Immature natural killer cell (primary cell): ENCODE measurements at regions not wholly inside any gene's neighbourhood (a gene's known extent, or its start where the extent isn't known, plus 50 kb on each side); places are given as distances from the start of the nearest gene placed in this dataset.

Experiments
- DNase-seq, 3 donors: peaks; one replicate each; pipeline ENCODE4 v3.0.0; 2022; ENCODE audit warnings: mixed read lengths in 1 of 3
- H3K27ac Mint-ChIP-seq, 6 donors: one replicate each; pipeline ENCODE4 v1.8.0; 2020; ENCODE audit warnings: mixed read lengths in 6 of 6, mild to moderate bottlenecking in 5 of 6, inconsistent platforms in 4 of 6, moderate library complexity in 3 of 6
- H3K27me3 Mint-ChIP-seq, 3 donors: one replicate each; pipeline ENCODE4 v1.8.0; 2020 to 2021; ENCODE audit warnings: low read depth in 3 of 3, mild to moderate bottlenecking in 3 of 3, mixed read lengths in 3 of 3, moderate library complexity in 3 of 3, inconsistent platforms in 1 of 3
- H3K36me3 Mint-ChIP-seq, 3 donors: one replicate each; pipeline ENCODE4 v1.8.0; 2020; ENCODE audit warnings: mixed read lengths in 3 of 3, inconsistent platforms in 2 of 3, mild to moderate bottlenecking in 2 of 3
- H3K4me1 Mint-ChIP-seq, 2 donors: one replicate each; pipeline ENCODE4 v1.8.0; 2020; ENCODE audit warnings: inconsistent platforms in 2 of 2, mild to moderate bottlenecking in 2 of 2, mixed read lengths in 2 of 2, moderate library complexity in 1 of 2
- H3K4me3 Mint-ChIP-seq, 5 donors: one replicate each; pipeline ENCODE4 v1.8.0; 2020; ENCODE audit warnings: mild to moderate bottlenecking in 5 of 5, mixed read lengths in 5 of 5, inconsistent platforms in 3 of 5, moderate library complexity in 3 of 5
- H3K9me3 Mint-ChIP-seq, 6 donors: one replicate each; pipeline ENCODE4 v1.8.0; 2020; ENCODE audit warnings: mild to moderate bottlenecking in 6 of 6, mixed read lengths in 6 of 6, inconsistent platforms in 4 of 6, moderate library complexity in 3 of 6

DNA sequence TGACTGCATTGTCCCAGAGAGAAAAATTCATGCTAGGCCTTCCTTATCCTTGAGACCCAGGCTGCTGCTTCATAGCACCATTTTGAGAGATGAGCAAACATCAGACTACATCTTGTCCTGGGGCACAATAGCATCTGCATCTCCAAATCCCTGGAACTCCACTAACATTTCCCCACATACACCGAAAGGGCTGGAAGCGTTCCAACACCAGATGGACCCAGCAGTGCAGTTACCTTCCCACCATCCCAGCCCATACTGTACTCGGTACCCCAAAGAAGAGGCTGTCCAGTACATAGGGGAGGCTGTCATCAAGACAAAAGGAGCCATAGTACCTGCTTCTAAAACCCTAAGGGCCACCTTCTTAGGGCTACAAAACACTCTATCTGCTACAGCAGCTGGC is 547.2 kb upstream of the CHORDC1 start:
- Mint-ChIP-seq H3K4me1 (no peaks in the 10 kb centered on the region), H3K27me3 (no peaks in the 10 kb centered on the region), H3K36me3 (peaks cover 0 to 5% (median 0%) of the 10 kb centered on the region in 3 donors), H3K27ac (no peak overlapping the region), H3K9me3 (peaks cover 7 to 55% (median 37%) of the 10 kb centered on the region in 6 donors), H3K4me3 (no peak overlapping the region)
- DNase-seq = no peak

DNA sequence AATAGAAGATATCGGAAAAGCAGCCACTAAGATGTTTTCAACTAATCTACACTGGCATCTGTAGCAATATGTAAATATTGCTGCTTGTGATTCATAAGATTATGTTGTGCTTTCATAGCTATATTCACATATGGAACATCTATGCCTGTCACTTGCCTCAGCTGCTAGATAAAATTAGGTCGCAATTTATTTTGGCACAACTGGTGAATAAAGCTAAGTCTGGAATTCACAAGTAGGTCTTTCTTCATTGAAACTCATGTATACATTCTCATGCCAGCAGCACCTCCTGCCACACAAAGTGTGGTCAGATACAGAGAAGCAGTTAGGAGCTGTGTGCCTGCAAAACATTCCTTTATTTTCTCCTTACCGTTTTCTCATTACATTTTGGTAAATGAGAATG is 543.3 kb upstream of the CHORDC1 start:
- Mint-ChIP-seq H3K9me3 (peaks cover 5 to 48% (median 30%) of the 10 kb centered on the region in 6 donors), H3K4me3 (no peak overlapping the region), H3K27ac (no peak overlapping the region), H3K27me3 (no peaks in the 10 kb centered on the region), H3K4me1 (no peaks in the 10 kb centered on the region), H3K36me3 (no peaks in the 10 kb centered on the region)
- DNase-seq = no peak

DNA sequence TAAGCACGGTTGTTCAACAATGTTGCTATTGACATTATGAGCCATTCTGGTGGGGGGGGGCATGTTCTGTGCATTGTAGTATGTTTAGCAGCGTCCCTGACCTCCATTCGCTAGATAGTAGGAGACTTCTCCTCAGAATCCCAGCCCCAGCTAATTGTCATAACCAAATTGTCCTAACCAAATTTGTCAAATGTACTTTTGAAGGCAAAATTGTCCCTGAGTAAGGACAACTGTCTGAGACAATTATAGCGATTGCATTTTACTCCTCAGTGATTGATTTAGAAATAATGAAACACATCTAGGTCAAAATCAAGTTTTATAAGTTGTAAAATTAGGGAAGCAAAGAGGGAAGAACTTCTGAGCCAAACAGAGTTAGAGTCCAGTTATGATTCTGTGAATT is 541.8 kb upstream of the CHORDC1 start:
- Mint-ChIP-seq H3K9me3 (peaks cover 9 to 39% (median 23%) of the 10 kb centered on the region in 6 donors), H3K36me3 (no peaks in the 10 kb centered on the region), H3K4me1 (no peaks in the 10 kb centered on the region), H3K27me3 (no peaks in the 10 kb centered on the region), H3K4me3 (no peak overlapping the region), H3K27ac (no peak overlapping the region)
- DNase-seq = no peak

DNA sequence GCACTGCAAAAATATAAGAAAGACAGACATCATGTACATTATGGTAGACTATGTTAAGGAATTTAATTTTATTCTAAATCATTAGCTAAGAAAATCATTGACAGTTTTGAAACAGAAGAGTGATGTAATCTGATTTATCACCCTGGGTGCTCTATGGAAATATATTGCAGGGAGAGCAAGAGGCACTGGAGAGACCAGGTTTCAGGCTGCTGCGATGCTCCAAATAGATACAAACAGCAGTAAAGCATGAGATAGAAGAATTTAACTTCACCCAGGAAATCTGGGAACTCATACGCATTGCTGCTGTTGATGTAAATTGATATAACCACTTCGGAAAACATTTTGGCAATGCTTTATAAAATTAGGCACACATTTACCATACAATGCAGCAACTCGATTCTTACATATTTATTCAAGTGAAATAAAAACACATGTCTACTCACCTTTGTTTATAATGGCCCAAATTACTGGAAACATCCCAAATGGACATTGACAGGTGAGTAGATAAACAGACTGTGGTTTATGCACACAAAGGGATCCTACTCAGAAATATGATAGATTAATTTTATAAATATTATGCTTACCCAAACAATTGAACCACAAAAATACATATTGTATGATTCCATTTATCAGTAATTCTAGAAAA is 535.1 kb upstream of the CHORDC1 start:
- peaks cover 3 to 34% (median 12%) of the 10 kb centered on the region in 6 donors for H3K9me3 Mint-ChIP-seq
- H3K4me3 Mint-ChIP-seq = no peak overlapping the region
- H3K27me3 Mint-ChIP-seq = peaks cover 0 to 1% (median 0%) of the 10 kb centered on the region in 3 donors
- no peaks in the 10 kb centered on the region for H3K36me3 Mint-ChIP-seq
- H3K4me1 Mint-ChIP-seq = no peaks in the 10 kb centered on the region
- H3K27ac Mint-ChIP-seq = no peak overlapping the region
- no peak for DNase-seq

GRCh38 chr11:90756617-90757016 is 533.8 kb upstream of the CHORDC1 start:
- DNase-seq = no peak
- peaks cover 0 to 5% (median 0%) of the 10 kb centered on the region in 3 donors for H3K36me3 Mint-ChIP-seq
- H3K27ac Mint-ChIP-seq = no peak overlapping the region
- peaks cover 0 to 4% (median 0%) of the 10 kb centered on the region in 3 donors for H3K27me3 Mint-ChIP-seq
- no peaks in the 10 kb centered on the region for H3K4me1 Mint-ChIP-seq
- H3K4me3 Mint-ChIP-seq = no peak overlapping the region
- H3K9me3 Mint-ChIP-seq = peaks cover 10 to 44% (median 19%) of the 10 kb centered on the region in 6 donors

- H3K4me3 Mint-ChIP-seq = no peak overlapping the region
- DNase-seq = no peak
- no peak overlapping the region for H3K27ac Mint-ChIP-seq
- peaks cover 9 to 57% (median 24%) of the 10 kb centered on the region in 6 donors for H3K9me3 Mint-ChIP-seq
- peaks cover 0 to 5% (median 0%) of the 10 kb centered on the region in 3 donors for H3K36me3 Mint-ChIP-seq
- peaks cover 0 to 4% (median 0%) of the 10 kb centered on the region in 3 donors for H3K27me3 Mint-ChIP-seq
- H3K4me1 Mint-ChIP-seq = no peaks in the 10 kb centered on the region
Measured at GRCh38 chr11:90753546-90753945, 530.7 kb upstream of the CHORDC1 start.

DNA sequence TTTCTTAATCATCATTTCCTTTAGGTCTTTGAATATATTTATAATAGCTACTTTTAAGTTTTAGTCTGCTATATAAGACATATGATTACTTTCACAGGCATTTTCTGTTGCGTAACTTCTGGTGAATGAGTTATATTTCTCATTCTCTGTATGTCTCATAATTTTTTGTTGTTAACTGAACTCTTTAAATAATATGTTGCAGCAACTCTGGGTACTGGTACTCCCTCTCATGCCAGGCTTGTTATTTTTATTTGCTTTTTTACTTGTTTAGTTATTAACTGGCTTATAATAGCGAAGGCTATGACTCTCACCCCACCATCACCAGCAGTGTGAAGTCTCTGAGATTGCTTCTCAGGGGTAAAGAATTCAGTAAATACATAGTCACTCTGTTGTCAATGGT is 524.2 kb upstream of the CHORDC1 start:
- Mint-ChIP-seq H3K27ac (no peak overlapping the region), H3K9me3 (peaks cover 4 to 55% (median 27%) of the 10 kb centered on the region in 6 donors)

GRCh38 chr11:90744169-90744568 is 521.3 kb upstream of the CHORDC1 start:
- no peak overlapping the region for H3K4me3 Mint-ChIP-seq
- DNase-seq = no peak

More for the DNA sequence above, 524.2 kb upstream of the CHORDC1 start:
- DNase-seq = no peak
- peaks cover 0 to 5% (median 2%) of the 10 kb centered on the region in 3 donors for H3K27me3 Mint-ChIP-seq
- H3K4me3 Mint-ChIP-seq = no peak overlapping the region
- no peaks in the 10 kb centered on the region for H3K4me1 Mint-ChIP-seq
- H3K36me3 Mint-ChIP-seq = peaks cover 0 to 3% (median under 1%) of the 10 kb centered on the region in 3 donors

GRCh38 chr11:90738799-90739198 is 516.0 kb upstream of the CHORDC1 start:
- Mint-ChIP-seq H3K4me3 (no peak overlapping the region), H3K9me3 (peaks cover 16 to 58% (median 29%) of the 10 kb centered on the region in 6 donors), H3K27me3 (peaks cover 0 to under 1% (median 0%) of the 10 kb centered on the region in 3 donors), H3K27ac (no peak overlapping the region), H3K36me3 (no peaks in the 10 kb centered on the region), H3K4me1 (no peaks in the 10 kb centered on the region)
- DNase-seq = no peak

More at GRCh38 chr11:90744169-90744568, 521.3 kb upstream of the CHORDC1 start:
- peaks cover 0 to 3% (median 2%) of the 10 kb centered on the region in 3 donors for H3K27me3 Mint-ChIP-seq
- H3K36me3 Mint-ChIP-seq = peaks cover 0 to 3% (median 0%) of the 10 kb centered on the region in 3 donors
- no peak overlapping the region for H3K27ac Mint-ChIP-seq
- H3K4me1 Mint-ChIP-seq = no peaks in the 10 kb centered on the region
- H3K9me3 Mint-ChIP-seq = peaks cover 3 to 53% (median 19%) of the 10 kb centered on the region in 6 donors

- no peak overlapping the region for H3K4me3 Mint-ChIP-seq
- H3K27ac Mint-ChIP-seq = no peak overlapping the region
- peaks cover 14 to 60% (median 28%) of the 10 kb centered on the region in 6 donors for H3K9me3 Mint-ChIP-seq
- no peaks in the 10 kb centered on the region for H3K36me3 Mint-ChIP-seq
- H3K4me1 Mint-ChIP-seq = no peaks in the 10 kb centered on the region
- H3K27me3 Mint-ChIP-seq = no peaks in the 10 kb centered on the region
- DNase-seq = no peak
Measured at GRCh38 chr11:90737444-90738050, 514.7 kb upstream of the CHORDC1 start.

DNA sequence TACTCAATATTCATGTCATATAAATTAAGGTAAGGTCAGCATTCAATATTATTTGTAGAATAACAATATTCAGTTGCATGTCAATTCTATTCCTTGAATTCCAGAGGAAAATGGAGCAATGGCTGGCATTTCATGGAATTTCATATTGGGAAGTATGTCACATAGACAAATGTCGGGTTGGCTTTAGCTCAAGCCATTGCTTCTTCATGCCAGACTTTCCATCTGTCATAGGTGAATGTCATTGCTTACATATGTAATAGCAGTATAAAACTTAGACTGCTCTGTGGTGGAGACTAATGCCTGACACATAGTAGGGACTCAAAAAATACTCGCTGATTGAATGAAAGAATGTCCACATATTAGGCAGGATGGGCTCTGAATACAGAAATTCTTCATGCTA is 509.6 kb upstream of the CHORDC1 start:
- Mint-ChIP-seq H3K36me3 (peaks cover 0 to 3% (median 0%) of the 10 kb centered on the region in 3 donors), H3K4me3 (no peak overlapping the region), H3K4me1 (no peaks in the 10 kb centered on the region), H3K27me3 (peaks cover 0 to 2% (median 0%) of the 10 kb centered on the region in 3 donors), H3K27ac (no peak overlapping the region), H3K9me3 (peaks cover 24 to 58% (median 38%) of the 10 kb centered on the region in 6 donors)
- DNase-seq = no peak

- Mint-ChIP-seq H3K27me3 (no peaks in the 10 kb centered on the region), H3K9me3 (peaks cover 11 to 38% (median 17%) of the 10 kb centered on the region in 6 donors), H3K4me1 (no peaks in the 10 kb centered on the region), H3K4me3 (no peak overlapping the region), H3K27ac (no peak overlapping the region), H3K36me3 (no peaks in the 10 kb centered on the region)
- no peak for DNase-seq
Measured at GRCh38 chr11:90723475-90723874, 500.6 kb upstream of the CHORDC1 start.

- no peaks in the 10 kb centered on the region for H3K36me3 Mint-ChIP-seq
- no peaks in the 10 kb centered on the region for H3K4me1 Mint-ChIP-seq
- no peak overlapping the region for H3K27ac Mint-ChIP-seq
- H3K4me3 Mint-ChIP-seq = no peak overlapping the region
- no peaks in the 10 kb centered on the region for H3K27me3 Mint-ChIP-seq
- no peak for DNase-seq
- peaks cover 7 to 36% (median 17%) of the 10 kb centered on the region in 6 donors for H3K9me3 Mint-ChIP-seq
Measured at GRCh38 chr11:90722552-90723190, 499.8 kb upstream of the CHORDC1 start.

GRCh38 chr11:90717522-90717921 is 494.7 kb upstream of the CHORDC1 start:
- H3K27ac Mint-ChIP-seq = no peak overlapping the region
- DNase-seq = no peak
- peaks cover 0 to 4% (median 0%) of the 10 kb centered on the region in 3 donors for H3K36me3 Mint-ChIP-seq
- no peaks in the 10 kb centered on the region for H3K27me3 Mint-ChIP-seq
- no peak overlapping the region for H3K4me3 Mint-ChIP-seq
- H3K9me3 Mint-ChIP-seq = peaks cover 16 to 77% (median 38%) of the 10 kb centered on the region in 6 donors
- no peaks in the 10 kb centered on the region for H3K4me1 Mint-ChIP-seq
